Testis (tissue), 2 donors: ENCODE measurements at regions not wholly inside any gene's neighbourhood (a gene's known extent, or its start where the extent isn't known, plus 50 kb on each side); places are given as distances from the start of the nearest gene placed in this dataset.

ENCODE experiments used
- POLR2A ChIP-seq: fragments of 450-650 bp; IDR thresholded peaks from one replicate; pipeline ENCODE4 v1.6.1; 2017; ENCODE audit warnings: antibody characterized with exemption, mild to moderate bottlenecking, moderate library complexity
- TF ChIP-seq, protein P1 (sequence below), 3 experiments: fragments of 450-650 bp in 2 of 3; fragments of 200-600 bp in 1 of 3; sonication (generic) in 1 of 3; IDR thresholded peaks; one replicate each; pipeline ENCODE4 v1.5.1; 2016 to 2019; ENCODE audit warnings: antibody characterized with exemption in 3 of 3, mild to moderate bottlenecking in 2 of 3, moderate library complexity in 1 of 3

GRCh38 chr2:19810148-19810547 is 91.6 kb downstream of the TTC32 start:
- TF ChIP-seq, protein P1, sequence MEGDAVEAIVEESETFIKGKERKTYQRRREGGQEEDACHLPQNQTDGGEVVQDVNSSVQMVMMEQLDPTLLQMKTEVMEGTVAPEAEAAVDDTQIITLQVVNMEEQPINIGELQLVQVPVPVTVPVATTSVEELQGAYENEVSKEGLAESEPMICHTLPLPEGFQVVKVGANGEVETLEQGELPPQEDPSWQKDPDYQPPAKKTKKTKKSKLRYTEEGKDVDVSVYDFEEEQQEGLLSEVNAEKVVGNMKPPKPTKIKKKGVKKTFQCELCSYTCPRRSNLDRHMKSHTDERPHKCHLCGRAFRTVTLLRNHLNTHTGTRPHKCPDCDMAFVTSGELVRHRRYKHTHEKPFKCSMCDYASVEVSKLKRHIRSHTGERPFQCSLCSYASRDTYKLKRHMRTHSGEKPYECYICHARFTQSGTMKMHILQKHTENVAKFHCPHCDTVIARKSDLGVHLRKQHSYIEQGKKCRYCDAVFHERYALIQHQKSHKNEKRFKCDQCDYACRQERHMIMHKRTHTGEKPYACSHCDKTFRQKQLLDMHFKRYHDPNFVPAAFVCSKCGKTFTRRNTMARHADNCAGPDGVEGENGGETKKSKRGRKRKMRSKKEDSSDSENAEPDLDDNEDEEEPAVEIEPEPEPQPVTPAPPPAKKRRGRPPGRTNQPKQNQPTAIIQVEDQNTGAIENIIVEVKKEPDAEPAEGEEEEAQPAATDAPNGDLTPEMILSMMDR (IDR thresholded peaks at IDR 0.05) = no peak
- TF ChIP-seq POLR2A = no peak
